Ramos (cell line): ENCODE measurements at regions not wholly inside any gene's neighbourhood (a gene's known extent, or its start where the extent isn't known, plus 50 kb on each side); places are given as distances from the start of the nearest gene placed in this dataset.
"Not testable (repeated sequence)": the region's sequence is repeated elsewhere in the genome, so short reads cannot be mapped to it uniquely, and the experiment has no call there.

Experiments used
- in situ Hi-C: fragments of 300-500 bp; cut with MboI; formaldehyde crosslinking; loops from one replicate; pipeline ENCODE4 v1.14.3; 2022; ENCODE audit warnings: low sequenced_read_pairs; ENCODE audit not compliant: unreplicated experiment

DNA sequence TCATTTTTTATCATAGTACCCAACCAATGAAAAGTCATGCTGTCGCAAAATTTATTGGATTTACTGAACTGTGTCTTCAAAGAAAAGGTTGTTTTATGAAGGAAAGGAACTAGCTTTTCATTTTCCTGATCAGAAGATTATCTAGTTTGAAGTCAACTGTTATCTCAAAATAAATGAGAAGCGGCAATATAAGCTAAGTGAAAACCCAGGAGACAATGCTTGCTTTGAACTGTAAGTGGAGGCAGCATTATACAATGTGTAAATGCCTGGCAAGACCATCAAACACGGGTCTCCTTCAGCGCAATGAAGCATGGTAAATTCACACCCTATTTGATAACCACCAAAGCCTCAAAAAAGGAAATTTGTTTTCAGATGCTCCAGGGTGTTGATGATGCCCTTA, 134.4 kb upstream of the PTBP2 start:
- in situ Hi-C loops: no loop called here

- in situ Hi-C loops: no loop called here
These were observed 133.1 kb upstream of the PTBP2 start for GRCh38 chr1:96588416-96588995.

DNA sequence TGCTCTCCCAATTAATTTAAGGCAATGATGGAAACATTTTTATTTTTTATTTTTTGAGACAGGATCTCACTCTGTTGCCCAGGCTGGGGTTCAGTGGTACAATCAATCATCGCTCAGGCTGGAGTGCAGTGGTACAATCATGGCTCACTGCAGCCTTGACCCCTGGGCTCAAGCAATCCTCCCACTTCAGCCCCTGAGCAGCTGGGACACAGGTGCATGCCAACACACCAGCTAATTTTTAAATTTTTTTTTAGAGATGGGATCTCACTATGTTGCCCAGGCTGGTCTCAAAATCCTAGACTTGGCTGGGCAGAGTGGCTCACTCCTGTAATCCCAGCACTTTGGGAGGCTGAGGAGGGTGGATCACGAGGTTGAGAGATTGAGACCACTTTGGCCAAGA, 126.1 kb upstream of the PTBP2 start:
- in situ Hi-C loops: not testable (repeated sequence)

GRCh38 chr1:96596226-96596922, 125.2 kb upstream of the PTBP2 start:
- in situ Hi-C loops: no loop called here

- in situ Hi-C loops: no loop called here
These were observed 124.4 kb upstream of the PTBP2 start for GRCh38 chr1:96597218-96597617.

DNA sequence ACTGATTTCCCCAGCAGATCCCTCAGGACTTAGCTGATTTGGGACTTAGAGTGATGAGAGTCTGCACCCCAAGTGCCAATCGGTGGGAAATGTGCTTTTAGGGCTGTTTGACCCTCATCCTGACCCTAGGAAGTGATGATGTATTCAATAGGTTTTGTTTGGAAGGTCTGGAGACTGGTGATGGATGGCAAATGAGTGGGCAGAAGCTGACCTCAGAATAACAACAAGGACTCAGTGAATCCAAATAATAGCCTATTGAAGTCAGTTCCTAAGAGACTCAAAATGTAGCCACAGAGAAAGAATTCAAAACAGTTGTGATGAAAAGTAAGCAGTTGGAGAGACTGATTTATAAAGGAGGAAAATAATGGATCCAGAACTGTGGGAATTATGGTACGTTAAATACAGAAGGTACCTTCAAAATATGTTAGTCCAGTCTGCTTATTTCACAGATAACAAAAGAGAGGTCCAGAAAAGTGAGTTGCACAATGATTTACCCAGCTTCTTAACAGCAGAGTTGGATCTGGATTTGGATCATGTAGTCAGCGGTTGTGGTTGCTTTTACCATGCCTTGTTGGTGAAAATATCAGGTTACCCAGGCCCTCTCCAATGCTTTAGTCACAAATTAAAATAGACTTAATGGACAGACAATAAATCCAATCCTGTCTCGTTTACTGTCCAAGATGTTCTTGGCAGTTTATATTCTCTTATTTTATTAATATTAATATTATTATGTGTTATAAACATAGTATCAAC, 123.0 kb upstream of the PTBP2 start:
- in situ Hi-C loops: no loop called here

- in situ Hi-C loops: not testable (repeated sequence)
These were observed 117.0 kb upstream of the PTBP2 start for GRCh38 chr1:96604620-96605019.

- in situ Hi-C loops: not testable (repeated sequence)
These were observed 104.2 kb upstream of the PTBP2 start for GRCh38 chr1:96617375-96617774.

- in situ Hi-C loops: no loop called here
These were observed 89.4 kb upstream of the PTBP2 start for GRCh38 chr1:96632045-96632664.

DNA sequence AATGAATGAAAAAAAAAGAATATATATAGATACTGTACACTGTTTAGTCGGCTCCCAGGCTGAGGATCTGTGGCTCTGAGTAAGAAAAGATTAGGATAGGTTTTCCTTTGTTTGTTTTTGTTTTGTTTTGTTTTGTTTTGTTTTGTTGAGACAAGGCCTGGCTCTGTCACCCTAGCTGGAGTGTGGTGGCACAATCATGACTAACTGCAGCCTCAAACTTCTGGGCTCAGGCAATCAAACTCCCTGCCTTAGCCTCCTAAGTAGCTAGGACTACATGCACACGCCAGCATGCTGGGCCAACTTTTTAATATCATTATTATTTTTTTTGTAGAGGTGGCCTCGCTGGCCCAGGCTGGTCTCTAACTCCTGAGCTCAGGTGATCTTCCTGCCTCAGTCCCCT, 87.9 kb upstream of the PTBP2 start:
- in situ Hi-C loops: no loop called here

GRCh38 chr1:96634883-96635282, 86.7 kb upstream of the PTBP2 start:
- in situ Hi-C loops: no loop called here

DNA sequence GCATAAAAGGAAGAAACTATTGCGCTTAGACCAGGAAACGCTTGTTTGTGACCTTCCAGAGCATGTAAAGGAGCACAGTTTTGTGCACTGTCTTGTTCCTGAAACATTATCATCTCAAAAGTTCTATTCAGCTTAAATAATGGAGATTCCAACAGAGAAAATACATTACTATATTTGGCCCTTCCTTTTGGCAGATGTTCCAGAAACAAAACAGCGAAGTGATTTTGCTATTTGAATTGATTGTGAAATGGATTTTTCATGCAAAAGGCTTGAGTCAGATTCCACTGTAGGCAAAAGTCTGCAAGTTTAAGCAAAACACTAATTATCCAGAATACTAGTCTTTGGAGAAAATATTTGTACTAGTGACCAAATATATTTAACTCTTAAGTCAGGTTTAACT, 80.3 kb upstream of the PTBP2 start:
- in situ Hi-C loops: no loop called here

- in situ Hi-C loops: no loop called here
These were observed 78.1 kb upstream of the PTBP2 start for GRCh38 chr1:96643519-96643918.

DNA sequence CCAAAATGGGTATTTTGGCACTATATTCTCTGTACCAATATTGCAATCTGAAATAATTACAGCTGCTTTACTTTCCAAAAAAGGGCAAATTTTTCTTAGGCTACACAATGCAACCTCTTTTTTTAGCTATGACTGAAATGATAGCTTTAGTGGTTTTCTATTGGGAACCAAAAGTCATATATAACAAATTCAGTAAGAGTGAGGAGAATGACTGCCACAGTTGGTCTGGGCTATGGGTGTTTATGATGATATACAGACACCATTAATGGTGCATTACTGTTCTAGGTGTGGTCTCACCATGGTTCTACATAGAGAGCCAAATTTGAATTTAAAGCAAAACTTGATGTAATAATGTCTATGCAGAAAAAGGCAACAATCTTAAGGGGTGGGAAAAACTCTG, 72.3 kb upstream of the PTBP2 start:
- in situ Hi-C loops: no loop called here

DNA sequence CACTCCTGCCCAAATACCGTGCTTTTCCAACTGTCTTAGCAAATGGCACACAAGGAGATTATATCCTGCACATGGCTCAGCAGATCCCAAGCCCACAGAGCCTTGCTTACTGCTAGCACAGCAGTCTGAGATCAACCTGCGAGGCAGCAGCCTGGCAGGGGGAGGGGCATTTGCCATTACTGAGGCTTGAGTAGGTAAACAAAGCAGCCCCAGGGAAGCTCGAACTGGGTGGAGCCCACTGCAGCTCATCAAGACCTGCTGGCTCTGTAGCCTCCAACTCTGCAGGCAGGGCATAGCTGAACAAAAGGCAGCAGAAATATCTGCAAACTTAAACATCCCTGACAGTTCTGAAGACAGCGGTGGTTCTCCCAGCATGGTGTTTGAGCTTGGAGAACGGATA, 70.1 kb upstream of the PTBP2 start:
- in situ Hi-C loops: no loop called here

DNA sequence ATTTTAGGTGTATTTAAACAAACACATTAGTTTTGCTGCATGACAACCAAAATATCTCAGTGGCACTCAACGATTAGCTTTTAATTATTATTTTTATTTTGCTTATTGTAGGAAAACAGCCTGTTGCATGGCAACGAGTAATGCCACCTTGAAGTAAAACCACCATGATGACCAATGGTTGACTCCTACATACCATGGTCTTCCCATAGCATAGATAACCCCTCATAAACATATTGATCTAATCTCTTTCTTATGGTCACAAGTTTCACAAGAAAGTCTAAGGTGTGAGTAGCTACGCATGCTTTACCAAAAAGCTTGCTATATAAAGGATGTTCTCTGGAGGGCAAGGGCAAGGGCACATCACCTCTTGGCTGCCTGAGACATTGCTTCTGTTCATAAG, 61.5 kb upstream of the PTBP2 start:
- in situ Hi-C loops: no loop called here

GRCh38 chr1:96660503-96660902, 61.1 kb upstream of the PTBP2 start:
- in situ Hi-C loops: no loop called here
